ENCODE measurements at regions not wholly inside any gene's neighbourhood (a gene's known extent, or its start where the extent isn't known, plus 50 kb on each side); places are given as distances from the start of the nearest gene placed in this dataset.

GRCh38 chr6:79369026-79369425, 134.5 kb upstream of the HMGN3 start:
- no peak for DNase-seq (ENCODE audit: extremely low read depth in 1 of 4, low spot score in 3 of 4)
- no peak overlapping the region for H3K9ac ChIP-seq (ENCODE audit: insufficient read depth in 1 of 2, low read depth in 2 of 2, low read length in 2 of 2)
- 0% methylated on average over 3 of the region's 3 CpGs for WGBS (ENCODE audit: insufficient coverage, low coverage, missing lambda C conversion rate)
- H3K27me3 ChIP-seq (ENCODE audit: control insufficient read depth in 2 of 2, insufficient read depth in 2 of 2, low read length in 2 of 2) = no peaks in the 10 kb centered on the region
- H3K4me2 ChIP-seq (ENCODE audit: insufficient read depth, low read length) = no peak overlapping the region
- ChIA-PET POLR2A (no interaction called here), CTCF (ENCODE audit: low intra/inter-chr PET ratio) (no interaction called here)
- H3K9me1 ChIP-seq (ENCODE audit: control insufficient read depth, insufficient read depth, low read length) = no peaks in the 10 kb centered on the region
- no peaks in the 10 kb centered on the region for H3K9me3 ChIP-seq (replicated peaks; ENCODE audit: control insufficient read depth, insufficient read depth, low read depth, low read length)
- no peaks in the 10 kb centered on the region for H3K79me2 ChIP-seq (ENCODE audit: control insufficient read depth, insufficient read depth, low read length)
- no peak overlapping the region for H3K4me3 ChIP-seq
- no peak for ATAC-seq
- intact Hi-C loops (cut with micrococcal nuclease) = no loop called here
- H3K36me3 ChIP-seq (ENCODE audit: control insufficient read depth, insufficient read depth, low read length) = no peaks in the 10 kb centered on the region
- no peaks in the 10 kb centered on the region for H4K20me1 ChIP-seq (replicated peaks; ENCODE audit: control insufficient read depth, insufficient read depth, low read length)
- in situ Hi-C loops (cut with MboI) = no loop called here
- H3K27ac ChIP-seq (ENCODE audit: extremely low read depth, low read depth, low read length) = no peak overlapping the region
- BruUV-seq (replicated peaks) = no TSS peak
- no peak for FAIRE-seq
- H3K4me1 ChIP-seq (replicated peaks in 1 of 2; ENCODE audit: control insufficient read depth in 2 of 2, insufficient read depth in 2 of 2, low read length in 2 of 2) = no peaks in the 10 kb centered on the region
- no peak overlapping the region for H2AFZ ChIP-seq (ENCODE audit: low read depth, low read length)
- TF ChIP-seq DEAF1 (CRISPR knock-in tag; IDR thresholded peaks at IDR 0.05) (no peak), GTF2A2 (tag; IDR thresholded peaks at IDR 0.05) (no peak), GTF2E2 (tag; IDR thresholded peaks at IDR 0.05) (no peak), SRSF9 (IDR thresholded peaks at IDR 0.05; ENCODE audit: borderline replicate concordance, low read depth, low read length) (no peak), NFXL1 (CRISPR knock-in tag; IDR thresholded peaks at IDR 0.05) (no peak), ZNF766 (CRISPR knock-in tag; conservative IDR thresholded peaks at IDR 0.05) (no peak), ZNF740 (CRISPR knock-in tag; IDR thresholded peaks at IDR 0.05) (no peak), ZNF740 (tag; IDR thresholded peaks at IDR 0.05) (no peak), ZNF707 (CRISPR knock-in tag; conservative IDR thresholded peaks at IDR 0.05) (no peak), BCL6 (CRISPR knock-in tag; IDR thresholded peaks at IDR 0.05) (no peak), MLLT1 (IDR thresholded peaks at IDR 0.05) (no peak), HMGXB4 (CRISPR knock-in tag; IDR thresholded peaks at IDR 0.05) (no peak), SREBF1 (IDR thresholded peaks at IDR 0.05; ENCODE audit: borderline replicate concordance, low read depth, low read length) (no peak), SMAD4 (CRISPR knock-in tag; conservative IDR thresholded peaks at IDR 0.05) (no peak), MNT (conservative IDR thresholded peaks at IDR 0.05) (no peak), ESRRB (CRISPR knock-in tag; IDR thresholded peaks at IDR 0.05; ENCODE audit: borderline replicate concordance) (no peak)

Data from K562 (cell line).